HS-5 (cell line): ENCODE measurements at regions not wholly inside any gene's neighbourhood (a gene's known extent, or its start where the extent isn't known, plus 50 kb on each side); places are given as distances from the start of the nearest gene placed in this dataset.

ENCODE experiments used
- DNase-seq: peaks from one replicate; pipeline ENCODE4 v3.0.0-alpha.2; 2012; ENCODE audit warnings: low read depth

DNA sequence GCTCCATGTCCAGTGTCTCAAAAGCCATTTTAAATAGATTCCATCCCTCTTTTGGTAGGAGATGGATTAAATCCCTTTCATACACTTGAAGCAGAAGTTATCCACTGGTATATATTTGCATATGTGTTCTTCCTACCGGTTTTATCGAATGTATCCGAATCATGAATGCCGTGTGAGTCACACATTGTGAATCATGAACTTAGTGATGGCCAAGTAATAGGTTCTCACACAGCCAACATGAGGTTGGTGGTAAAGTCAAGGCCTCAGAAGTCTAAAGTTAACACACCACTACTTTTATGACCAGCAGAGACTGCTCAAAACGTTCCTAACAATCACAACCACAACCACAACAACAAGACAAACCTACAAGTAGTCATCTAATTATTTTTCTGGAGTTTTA, 345.5 kb downstream of the THBS2 start:
- peak; percentile 4 for DNase-seq

DNA sequence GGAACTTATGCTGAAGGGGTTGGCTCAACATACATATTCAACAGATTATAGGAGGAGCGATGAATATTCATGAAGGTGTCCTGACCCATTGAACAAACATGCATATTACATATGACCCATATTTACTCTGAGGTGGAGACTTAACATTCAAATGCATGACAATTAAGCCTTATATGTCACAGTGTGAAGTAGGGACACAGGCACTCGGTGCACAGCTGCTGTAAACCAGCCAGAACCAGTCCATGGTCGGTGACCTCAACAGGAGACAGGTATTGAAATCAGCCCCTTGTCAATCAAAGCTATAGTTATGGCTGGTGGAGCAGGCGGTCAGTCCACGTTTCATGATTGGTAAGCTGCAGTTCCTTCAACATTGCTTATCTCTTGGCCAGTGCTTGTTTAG, 347.3 kb downstream of the THBS2 start:
- DNase-seq = no peak

DNA sequence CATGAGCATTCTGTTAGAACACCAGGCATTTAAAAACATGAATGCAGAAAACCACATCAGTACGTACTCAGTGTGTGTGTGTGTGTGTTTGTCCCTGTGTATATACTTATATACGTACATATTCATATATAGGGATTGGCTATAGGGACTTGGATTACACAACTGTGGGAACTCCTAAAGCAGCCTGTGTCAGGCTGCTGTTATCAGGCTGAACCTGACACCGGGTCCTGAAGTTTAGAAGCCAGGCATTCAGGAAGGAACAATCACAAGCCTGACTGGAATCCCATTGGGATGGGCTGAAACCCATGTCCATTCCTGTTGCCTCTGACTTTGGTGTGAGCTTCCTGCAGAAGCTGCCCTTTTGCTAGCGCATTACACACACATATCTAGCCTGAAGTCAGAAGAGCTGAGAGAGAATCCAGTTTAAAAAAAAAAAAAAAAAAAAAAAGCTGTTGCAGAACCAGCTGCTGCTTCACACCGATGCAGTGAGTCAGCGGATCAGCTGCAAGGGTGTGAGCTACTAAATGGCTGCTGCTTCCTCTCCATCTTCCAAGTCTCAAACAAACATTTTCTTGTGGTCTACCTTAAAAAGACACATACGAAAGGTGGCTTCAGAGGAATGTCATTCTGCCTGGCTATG, 348.1 kb downstream of the THBS2 start:
- no peak for DNase-seq

DNA sequence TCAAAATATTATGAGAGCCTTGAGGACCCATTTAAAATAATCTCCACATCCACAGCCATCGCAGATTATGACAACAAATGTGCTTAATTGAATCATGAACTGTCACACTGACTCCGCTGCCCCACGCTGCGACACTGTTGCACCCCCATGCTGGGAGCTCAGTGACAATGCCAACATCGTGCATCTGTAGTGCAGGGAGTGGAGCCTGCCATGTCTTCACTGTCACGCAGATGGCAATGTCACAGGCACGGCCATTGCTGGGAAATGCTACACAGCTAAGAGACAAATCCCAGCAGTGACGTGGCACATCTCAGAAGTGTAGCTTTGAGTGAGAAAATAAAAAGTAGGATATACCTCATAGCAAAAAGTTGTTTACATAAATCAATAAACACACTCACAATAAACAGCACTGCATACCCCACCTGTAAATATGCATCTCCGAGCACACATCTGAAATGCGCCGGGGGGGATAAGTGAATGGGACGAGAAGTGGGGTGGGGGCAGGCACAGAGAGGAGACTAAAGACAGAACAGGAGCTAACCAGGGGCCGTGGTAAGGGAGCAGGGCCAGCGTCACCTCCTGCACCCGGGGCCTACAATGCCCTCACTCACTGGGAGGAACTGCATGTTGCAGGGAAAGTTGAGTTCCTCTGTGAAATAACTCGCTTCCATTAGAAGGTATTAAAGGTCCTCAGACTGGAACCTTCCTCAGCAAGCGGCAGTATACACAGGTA, 349.9 kb downstream of the THBS2 start:
- no peak for DNase-seq

DNA sequence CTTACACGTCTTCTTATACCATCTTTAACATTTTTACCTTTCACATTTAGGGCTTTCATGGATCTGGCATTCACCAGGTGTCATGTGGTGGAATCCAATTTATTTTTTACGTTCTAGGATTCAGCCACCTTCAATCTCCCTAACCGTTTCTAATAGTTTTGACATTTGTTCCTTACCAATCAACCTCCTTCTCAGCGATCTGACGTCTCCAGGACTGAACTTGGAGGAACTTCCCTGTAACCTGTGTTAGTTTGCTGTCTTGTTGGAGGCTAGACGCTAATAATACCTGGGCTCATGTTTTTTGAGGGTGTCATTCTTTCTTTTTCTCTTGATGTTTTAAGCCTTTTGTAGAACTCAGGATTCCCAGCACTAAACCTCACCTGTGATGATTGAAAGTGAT, 351.6 kb downstream of the THBS2 start:
- DNase-seq = no peak

DNA sequence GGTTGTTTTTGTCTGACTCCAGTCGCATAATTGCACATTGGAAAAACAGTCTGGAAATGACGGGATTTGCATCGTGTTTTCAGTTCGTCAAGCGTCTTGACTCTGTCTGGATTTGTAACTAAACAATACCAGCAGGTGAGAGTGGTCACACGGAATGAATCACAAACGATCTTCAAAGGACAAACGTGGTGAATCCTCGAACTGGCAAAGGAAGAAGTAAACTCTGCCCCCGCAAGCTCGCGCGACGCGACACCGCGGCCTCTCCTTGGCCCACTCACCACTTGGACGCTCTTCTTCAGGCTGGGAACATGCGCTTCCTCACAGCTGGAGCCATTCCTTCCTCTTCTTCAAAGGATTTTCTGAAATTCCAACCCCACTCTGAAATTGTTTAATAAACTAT, 352.6 kb downstream of the THBS2 start:
- no peak for DNase-seq

DNA sequence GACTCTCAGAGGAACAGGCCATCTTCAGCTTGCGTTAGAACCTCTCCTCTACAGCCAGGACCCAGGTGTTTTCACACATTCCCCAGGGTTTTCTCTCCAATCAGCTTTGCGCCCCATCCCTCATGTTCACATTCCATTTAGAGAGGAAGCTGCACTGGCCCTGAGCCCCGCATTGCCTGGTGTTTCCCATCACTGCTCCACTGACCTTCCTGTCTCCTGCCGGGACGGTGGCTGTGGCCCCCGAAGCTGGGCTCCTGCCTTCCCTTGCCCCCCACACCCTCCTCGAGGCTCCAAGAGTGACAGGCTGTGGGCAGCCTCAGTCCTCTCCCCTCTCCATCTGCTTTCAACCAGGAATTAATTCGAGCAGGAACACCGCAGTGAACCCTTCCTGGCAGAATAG, 357.3 kb downstream of the THBS2 start:
- no peak for DNase-seq

DNA sequence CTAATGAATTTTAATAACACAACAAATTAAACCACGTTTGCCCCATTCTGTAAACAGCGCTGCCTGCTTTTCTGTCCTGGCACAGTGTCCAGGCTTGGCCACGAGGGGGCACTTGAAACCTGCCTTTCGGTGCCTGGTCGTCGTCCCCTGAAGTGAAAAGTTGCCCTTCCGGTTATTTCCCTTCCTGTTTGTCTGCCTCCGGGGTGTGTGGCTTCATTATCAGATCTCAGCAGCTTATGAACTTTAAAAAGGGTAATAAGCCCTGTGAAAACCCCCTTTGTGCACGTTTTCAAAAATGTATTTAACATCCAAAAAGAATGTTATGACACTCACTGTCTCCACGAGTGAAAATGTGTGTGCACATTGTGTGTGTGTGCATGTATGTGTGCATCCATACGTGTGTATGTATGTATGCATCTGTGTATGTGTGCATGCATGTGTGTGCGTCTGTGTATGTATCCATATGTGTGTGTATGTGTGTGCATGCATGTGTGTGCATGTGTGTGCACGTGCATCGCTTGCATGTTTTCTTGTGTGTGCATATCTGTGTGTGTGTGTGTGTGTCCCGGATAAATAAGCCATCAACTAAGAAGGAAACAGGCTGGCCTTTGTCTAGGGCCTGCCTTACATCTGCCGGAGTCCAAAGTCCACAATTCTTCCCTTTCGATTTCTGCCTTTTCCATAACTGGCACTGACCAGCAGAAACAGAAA, 358.4 kb downstream of the THBS2 start:
- DNase-seq = peak; percentile 15

DNA sequence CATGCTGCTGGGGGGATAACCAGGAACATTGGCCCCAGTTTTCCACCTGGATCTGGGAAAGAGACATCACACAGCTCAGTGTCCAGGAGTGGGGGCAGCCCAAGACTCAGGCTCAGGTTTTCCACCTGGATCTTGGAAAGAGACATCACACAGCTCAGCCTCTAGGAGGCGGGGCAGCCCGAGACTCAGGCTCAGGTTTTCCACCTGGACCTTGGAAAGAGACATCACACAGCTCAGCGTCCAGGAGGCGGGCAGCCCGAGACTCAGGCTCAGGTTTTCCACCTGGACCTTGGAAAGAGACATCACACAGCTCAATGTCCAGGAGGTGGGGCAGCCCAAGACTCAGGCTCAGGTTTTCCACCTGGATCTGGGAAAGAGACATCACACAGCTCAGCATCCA, 361.6 kb downstream of the THBS2 start:
- DNase-seq = no peak

DNA sequence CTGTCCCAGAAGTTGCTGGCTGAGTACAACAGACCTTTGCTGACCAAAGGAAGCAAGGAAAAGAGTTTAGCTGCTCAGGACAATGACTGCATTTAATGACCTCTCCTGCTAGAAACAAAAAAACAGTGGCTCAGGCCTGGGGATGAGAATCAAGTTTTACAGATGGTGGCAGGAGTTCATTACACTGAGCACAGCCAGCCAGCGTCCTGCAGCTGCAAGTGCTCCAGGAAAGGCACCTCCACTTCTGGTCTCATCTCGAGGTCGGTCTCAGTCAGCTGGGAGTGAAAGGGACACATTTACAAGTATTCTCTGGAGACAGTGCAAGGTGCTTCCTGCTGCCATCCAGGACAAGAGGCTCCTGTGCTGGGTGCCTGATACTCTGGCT, 362.7 kb downstream of the THBS2 start:
- no peak for DNase-seq

DNA sequence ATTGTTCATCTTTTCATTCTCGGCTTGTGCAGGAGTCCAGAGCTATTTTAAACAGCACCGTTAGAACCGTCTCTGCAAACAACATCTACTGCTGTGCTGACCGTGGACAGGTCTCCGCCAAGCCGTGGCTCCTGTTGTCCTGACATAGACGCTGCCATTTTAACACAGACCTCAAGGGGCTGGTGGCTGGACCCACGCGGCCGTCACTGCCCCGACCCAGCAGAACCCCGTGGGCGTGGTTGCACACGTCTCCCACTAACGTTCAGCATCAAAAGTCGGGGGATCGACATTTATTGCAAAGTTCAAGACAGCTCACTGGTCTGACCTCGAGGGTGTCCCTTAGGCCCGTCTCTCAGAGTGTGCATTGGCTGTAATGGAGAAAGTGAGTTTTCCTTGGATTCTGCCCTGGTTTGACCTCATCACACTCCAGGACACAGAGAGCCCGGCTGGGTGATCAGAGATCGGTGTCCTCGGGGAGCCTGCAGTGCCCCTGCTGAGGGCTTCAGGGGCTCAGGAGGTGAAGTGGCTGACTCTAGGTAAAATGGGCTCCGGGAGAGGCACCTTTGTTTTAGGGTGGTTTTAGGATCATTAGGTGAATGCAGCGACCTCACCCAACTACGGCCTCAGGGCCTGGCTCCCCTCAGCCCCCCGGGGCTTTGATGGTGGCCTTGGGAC, 363.2 kb downstream of the THBS2 start:
- DNase-seq = no peak

DNA sequence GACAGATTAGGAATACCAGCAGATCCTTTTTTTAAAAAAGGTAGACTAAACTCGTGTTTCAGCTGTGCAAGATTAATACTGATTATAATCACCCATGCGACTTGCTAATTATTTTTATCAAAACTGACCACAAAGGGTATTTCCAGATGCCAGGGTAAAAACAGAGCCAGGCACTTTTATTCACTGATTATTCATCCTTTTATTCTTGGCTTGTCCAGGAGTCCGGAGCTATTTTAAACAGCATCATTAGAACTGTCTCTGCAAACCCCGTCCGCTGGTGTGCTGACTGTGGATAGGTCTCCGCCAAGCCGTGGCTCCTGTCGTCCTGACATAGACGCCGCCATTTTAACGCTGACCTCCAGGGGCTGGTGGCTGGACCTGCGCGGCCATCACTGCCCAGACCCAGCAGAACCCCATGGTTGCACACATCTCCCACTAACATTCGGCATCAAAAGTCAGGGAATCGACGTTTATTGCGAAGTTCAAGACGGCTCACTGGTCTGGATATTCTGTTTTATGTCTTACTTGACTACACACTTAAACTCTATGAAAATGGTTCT, 364.8 kb downstream of the THBS2 start:
- DNase-seq = no peak

DNA sequence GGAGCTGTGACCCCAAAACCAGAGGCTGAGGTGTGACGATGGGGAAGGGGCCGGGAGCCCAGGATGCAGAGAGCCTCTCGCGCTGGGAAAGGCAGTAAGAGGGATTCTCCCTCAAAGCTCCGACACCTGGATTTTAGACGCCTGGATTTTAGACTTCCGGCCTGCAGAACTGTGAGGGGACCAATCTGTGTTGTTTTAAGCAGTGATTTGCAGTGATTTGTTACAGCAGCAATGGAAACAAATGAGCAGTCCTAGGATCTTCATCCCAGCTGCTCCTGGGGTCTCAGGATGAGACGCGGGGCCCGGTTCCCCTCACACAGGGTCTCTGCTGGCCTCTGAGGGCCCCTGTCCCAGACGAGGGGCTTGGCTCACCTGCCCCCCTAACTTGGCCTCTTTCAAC, 365.5 kb downstream of the THBS2 start:
- DNase-seq = no peak

DNA sequence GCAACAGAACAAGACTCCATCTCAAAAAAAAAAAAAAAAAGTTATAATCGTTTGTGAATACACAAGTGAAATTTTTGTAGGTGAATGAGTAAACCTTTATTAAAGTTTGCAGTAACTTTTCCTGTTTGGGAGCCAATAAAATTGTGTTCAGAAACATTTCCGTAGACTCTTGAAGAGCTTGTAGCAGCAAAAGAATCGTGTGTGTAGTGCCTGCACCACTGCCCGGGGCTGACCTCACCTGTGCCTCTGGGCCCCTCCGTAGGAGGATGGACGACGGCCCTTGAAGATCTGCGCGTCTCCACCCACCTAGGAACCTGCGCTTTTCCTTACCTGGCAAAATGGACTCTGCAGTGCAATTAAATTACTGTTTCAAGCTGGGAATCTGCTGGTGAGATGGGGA, 366.0 kb downstream of the THBS2 start:
- DNase-seq = no peak

DNA sequence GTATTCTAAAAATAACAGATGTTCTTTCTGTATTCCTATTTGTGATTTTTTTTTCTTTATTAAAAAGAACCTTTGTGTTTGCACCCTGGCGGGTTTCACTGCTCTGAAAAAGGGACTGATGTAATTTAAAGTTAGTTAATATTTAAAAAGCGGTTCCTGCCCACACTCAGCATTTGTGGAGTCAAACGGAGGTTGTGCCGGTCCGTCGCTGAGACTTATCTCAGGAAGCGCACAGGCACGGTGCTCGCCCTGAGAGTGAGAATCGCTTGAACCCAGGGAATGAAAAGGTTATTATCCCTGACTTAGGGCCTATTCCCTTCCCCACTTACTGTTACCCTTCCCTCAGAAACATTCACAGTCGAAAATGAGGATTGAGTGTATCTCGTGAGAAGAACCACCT, 366.7 kb downstream of the THBS2 start:
- no peak for DNase-seq

DNA sequence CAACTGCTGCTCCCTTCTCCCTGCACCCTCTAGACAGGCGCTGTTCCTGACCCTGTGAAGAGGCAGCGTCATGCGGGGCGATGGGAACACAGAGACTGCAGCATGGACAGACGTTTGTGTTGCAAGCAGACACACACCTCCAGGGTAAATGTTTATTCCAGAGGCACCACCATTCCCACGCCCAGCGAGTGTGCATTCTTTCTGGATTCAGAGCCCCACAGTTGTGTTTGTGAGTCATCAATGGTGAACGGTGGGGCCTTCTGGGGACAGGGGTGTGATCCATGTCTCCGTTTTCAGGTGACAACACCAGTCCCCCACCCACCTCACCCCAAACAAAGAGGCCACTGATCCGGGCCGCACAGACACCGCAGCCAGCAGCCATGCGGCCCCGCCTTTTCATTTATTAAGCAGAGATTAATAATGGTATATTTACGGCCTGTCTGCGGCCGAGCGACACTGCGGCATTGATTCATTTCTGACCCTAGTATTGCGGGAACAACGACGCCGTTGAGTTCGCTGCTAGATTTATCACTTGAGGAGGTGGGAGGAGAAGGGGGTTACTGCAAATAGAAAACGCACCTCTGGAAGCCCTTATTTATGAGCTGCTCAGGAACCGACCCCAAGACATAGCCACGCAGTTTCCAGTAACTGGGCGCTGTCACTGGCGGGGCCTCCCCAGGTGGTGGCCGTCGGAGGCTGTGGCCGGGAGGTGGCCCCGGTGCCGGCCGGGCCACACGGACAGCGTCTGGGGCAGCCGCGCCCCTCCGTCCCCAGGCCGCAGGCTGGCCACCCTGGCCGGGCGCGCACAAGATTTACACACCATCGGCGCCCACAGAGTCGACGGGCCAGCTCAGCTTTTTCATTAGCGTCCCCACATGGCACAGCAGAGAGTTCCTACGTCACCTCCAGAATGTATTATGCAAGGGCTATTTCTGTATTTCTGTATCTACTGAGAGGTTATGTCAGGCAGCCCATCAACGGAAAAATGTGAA, 367.6 kb downstream of the THBS2 start:
- no peak for DNase-seq

DNA sequence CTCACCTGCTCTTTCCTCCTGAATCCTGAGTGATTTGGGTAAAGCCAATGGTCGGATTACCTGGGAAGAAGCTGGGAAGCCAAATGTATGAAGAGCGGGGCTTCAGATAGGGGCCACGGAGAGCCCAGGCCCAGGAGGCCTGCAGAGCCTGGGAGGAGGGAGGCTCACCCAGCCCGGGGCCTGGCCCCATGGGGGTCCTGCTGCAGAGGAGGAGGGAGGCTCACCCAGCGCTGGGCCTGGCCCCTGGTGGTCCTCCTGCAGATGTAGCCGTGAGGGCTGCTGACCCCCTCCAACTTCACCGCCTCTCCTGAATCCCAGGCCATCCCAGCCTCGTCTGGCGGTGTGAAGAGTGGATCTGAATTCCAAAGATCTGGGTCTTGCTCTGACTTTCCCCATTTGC, 368.4 kb downstream of the THBS2 start:
- no peak for DNase-seq

DNA sequence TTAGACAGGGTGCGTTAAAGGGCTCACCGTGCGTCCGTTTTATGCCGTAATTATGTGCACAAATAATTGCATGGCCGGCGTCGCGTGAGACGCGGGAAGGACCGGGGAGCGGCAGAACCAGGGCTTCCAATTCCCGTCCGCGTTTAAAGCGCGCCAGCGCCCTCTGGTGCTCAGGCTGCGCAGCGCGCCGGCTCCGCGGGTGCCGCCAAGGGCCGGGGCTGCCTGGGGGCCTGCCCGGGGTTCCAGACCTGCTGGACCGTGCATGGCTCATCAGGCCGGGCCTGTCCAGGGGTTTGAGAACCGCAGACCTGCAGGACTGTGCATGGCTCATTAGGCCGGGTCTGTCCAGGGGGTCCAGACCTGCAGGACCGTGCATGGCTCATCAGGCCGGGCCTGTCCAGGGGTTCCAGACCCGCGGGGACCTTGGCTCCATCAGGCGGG, 369.0 kb downstream of the THBS2 start:
- DNase-seq = peak; percentile 3

DNA sequence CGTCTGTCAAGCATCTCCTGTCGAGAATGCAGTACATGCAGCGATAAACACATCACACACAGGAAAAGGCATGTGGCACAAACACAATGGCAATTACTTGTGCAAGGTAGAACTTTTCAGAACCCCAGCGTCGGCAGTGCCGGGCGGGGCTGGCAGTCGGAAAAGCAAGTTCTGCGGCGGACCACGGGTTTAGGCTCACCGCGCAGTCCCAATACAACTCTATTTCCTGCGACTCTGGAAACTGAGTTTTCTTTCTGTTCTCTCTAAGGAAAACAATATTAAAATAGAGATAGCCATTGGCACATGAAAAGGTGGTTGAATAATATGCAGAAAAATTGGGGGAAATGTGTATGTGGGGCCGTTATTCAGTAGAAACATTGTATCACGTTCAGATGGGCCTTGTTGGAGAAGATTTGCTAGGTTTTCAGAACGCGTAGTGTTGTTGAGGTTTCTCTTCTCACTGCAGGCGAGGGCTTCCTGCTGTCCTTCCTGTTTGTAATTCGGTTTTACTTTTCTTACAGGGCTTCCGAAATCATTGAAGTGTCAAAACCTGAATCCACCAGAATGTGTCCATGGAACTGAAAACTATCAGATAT, 369.5 kb downstream of the THBS2 start:
- no peak for DNase-seq

DNA sequence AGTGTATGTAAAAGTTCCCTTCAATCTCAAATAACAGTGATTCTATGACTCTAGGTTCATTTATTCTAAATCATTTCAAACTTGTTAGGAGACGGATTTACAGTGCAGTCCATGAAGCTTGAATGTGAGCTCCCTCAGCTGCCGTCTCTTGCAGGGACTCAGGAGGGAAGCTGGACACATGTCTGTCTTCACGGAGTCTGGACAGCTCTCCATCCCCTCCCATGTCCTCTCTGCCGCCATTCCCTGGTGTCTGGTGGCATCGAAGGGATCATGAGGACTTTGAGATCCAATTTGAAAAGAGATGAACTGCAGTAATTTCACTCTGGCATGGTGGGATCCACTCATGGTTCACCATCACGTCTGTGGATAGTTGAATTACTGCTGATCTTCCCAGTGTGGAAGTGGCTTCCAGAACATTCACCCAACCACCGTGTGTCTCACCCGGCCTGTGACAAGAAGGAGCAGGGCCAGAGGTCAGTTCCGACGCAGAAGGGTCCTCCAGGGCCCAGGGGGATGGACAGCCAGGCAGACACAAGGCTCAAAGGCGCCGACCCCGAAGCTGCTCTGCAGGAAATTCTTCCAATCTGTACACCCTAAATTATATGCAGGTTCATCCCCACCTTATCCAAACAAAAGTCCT, 370.1 kb downstream of the THBS2 start:
- no peak for DNase-seq
